IMR-90 (cell line): ENCODE measurements at regions not wholly inside any gene's neighbourhood (a gene's known extent, or its start where the extent isn't known, plus 50 kb on each side); places are given as distances from the start of the nearest gene placed in this dataset.

Experiments
- ATAC-seq: fragments of 200-7000 bp; cut with Tn5 transposase; 2 replicates; pipeline ENCODE4 v1.9.1; 2020; ENCODE audit warnings: low read depth, mild to moderate bottlenecking, moderate library complexity
- BruUV-seq: library from RNA; stranded (reverse); fragments of 400-500 nt; replicated peaks from 2 replicates; lab custom pipeline; 2021; lab: Mats Ljungman, UMichigan
- CTCF ChIA-PET: fragments of 300-600 bp; formaldehyde crosslinking; extraction: SDS; loops from one replicate; lab custom pipeline; 2021; ENCODE audit warnings: antibody characterized with exemption; lab: Yijun Ruan, JAX
- POLR2A ChIA-PET: fragments of 300-600 bp; sonication (Branson Sonifier 250); formaldehyde crosslinking; loops from one replicate; lab custom pipeline; 2022; ENCODE audit warnings: antibody characterized with exemption; ENCODE audit not compliant: unreplicated experiment; lab: Charles Lee
- DNase-seq: peaks from one replicate; pipeline ENCODE4 v3.0.0; 2013
- H2AFZ ChIP-seq: replicated peaks from 2 replicates; pipeline ENCODE3; 2013; ENCODE audit warnings: low read length, mild to moderate bottlenecking; ENCODE audit not compliant: poor library complexity
- H2AK5ac ChIP-seq: 2 replicates; pipeline ENCODE4 v1.6.1; 2013; ENCODE audit warnings: low read depth, low read length, inconsistent platforms
- H2AK9ac ChIP-seq: replicated peaks from 2 replicates; pipeline ENCODE3; 2013; ENCODE audit warnings: mild to moderate bottlenecking, low read depth, low read length, moderate library complexity; ENCODE audit not compliant: poor library complexity
- H2BK120ac ChIP-seq: 2 replicates; pipeline ENCODE4 v1.6.1; 2013; ENCODE audit warnings: low read depth, low read length, inconsistent platforms
- H2BK15ac ChIP-seq: 3 replicates; pipeline ENCODE4 v1.6.1; 2013; ENCODE audit warnings: low read depth, low read length, inconsistent platforms
- H2BK20ac ChIP-seq: 2 replicates; pipeline ENCODE4 v1.6.1; 2013; ENCODE audit warnings: low read depth, mild to moderate bottlenecking, inconsistent platforms, low read length, moderate library complexity
- H2BK5ac ChIP-seq: 2 replicates; pipeline ENCODE4 v1.6.1; 2013; ENCODE audit warnings: mild to moderate bottlenecking, low read depth, low read length, inconsistent platforms; ENCODE audit not compliant: poor library complexity, severe bottlenecking
- H3K14ac ChIP-seq: replicated peaks from 2 replicates; pipeline ENCODE4 v1.6.1; 2013; ENCODE audit warnings: low read depth, low read length, inconsistent platforms
- H3K18ac ChIP-seq: 2 replicates; pipeline ENCODE4 v1.6.1; 2013; ENCODE audit warnings: low read depth, low read length, control low read depth
- H3K23ac ChIP-seq: 2 replicates; pipeline ENCODE4 v1.6.1; 2013; ENCODE audit warnings: low read depth, low read length, inconsistent platforms
- H3K27ac ChIP-seq: 2 replicates; pipeline ENCODE4 v1.5.1; 2013; ENCODE audit warnings: mild to moderate bottlenecking, control low read depth, low read length; ENCODE audit not compliant: insufficient read depth
- H3K27me3 ChIP-seq: 2 replicates; pipeline ENCODE4 v1.6.1; 2013; ENCODE audit warnings: low read length; ENCODE audit not compliant: control insufficient read depth, insufficient read depth
- H3K36me3 ChIP-seq: 2 replicates; pipeline ENCODE4 v1.6.1; 2013; ENCODE audit warnings: low read length, mixed read lengths; ENCODE audit not compliant: control insufficient read depth, insufficient read depth
- H3K4ac ChIP-seq: 2 replicates; pipeline ENCODE4 v1.6.1; 2013; ENCODE audit warnings: low read depth, low read length, inconsistent platforms
- H3K4me1 ChIP-seq: 2 replicates; pipeline ENCODE4 v1.6.1; 2013; ENCODE audit warnings: low read length, mixed read lengths; ENCODE audit not compliant: control insufficient read depth, insufficient read depth
- H3K4me2 ChIP-seq: 2 replicates; pipeline ENCODE4 v1.6.1; 2013; ENCODE audit warnings: low read depth, mild to moderate bottlenecking, control low read depth, low read length, moderate library complexity
- H3K4me3 ChIP-seq: 2 replicates; pipeline ENCODE4 v1.5.1; 2013; ENCODE audit warnings: low read depth, mild to moderate bottlenecking, control low read depth, low read length, moderate library complexity; ENCODE audit not compliant: insufficient read depth
- H3K56ac ChIP-seq: 2 replicates; pipeline ENCODE4 v1.6.1; 2013; ENCODE audit warnings: low read length, inconsistent platforms; ENCODE audit not compliant: insufficient read depth; ENCODE audit errors: extremely low read depth
- H3K79me1 ChIP-seq, 2 experiments: 2 replicates each; pipeline ENCODE4 v1.6.1; 2013; ENCODE audit warnings: low read length in 2 of 2, inconsistent platforms in 1 of 2, low read depth in 1 of 2
- H3K9ac ChIP-seq: 2 replicates; pipeline ENCODE4 v1.6.1; 2013; ENCODE audit warnings: low read depth, low read length, control low read depth
- H3K9me1 ChIP-seq: 2 replicates; pipeline ENCODE4 v1.6.1; 2013; ENCODE audit warnings: low read length, inconsistent platforms; ENCODE audit not compliant: insufficient read depth
- H3K9me3 ChIP-seq: 2 replicates; pipeline ENCODE4 v1.6.1; 2013; ENCODE audit warnings: low read length; ENCODE audit not compliant: control insufficient read depth, insufficient read depth
- H4K20me1 ChIP-seq: 2 replicates; pipeline ENCODE4 v1.6.1; 2013; ENCODE audit warnings: low read length, inconsistent platforms; ENCODE audit not compliant: insufficient read depth
- H4K5ac ChIP-seq: 2 replicates; pipeline ENCODE4 v1.6.1; 2013; ENCODE audit warnings: mild to moderate bottlenecking, low read depth, low read length, control low read depth
- H4K8ac ChIP-seq, 2 experiments: 2 replicates each; pipeline ENCODE4 v1.6.1; 2013; ENCODE audit warnings: low read depth in 2 of 2, low read length in 2 of 2, control low read depth in 1 of 2, inconsistent platforms in 1 of 2
- H4K91ac ChIP-seq: 2 replicates; pipeline ENCODE4 v1.6.1; 2013; ENCODE audit warnings: low read depth, low read length, inconsistent platforms; ENCODE audit not compliant: insufficient read depth
- BHLHE40 ChIP-seq: fragments of 150-350 bp; IDR thresholded peaks from 2 replicates; pipeline ENCODE4 v1.6.1; 2016; ENCODE audit warnings: mild to moderate bottlenecking, low read depth, low read length
- CEBPB ChIP-seq: IDR thresholded peaks from 2 replicates; pipeline ENCODE4 v1.6.1; 2012; ENCODE audit warnings: low read depth, low read length, improper control_type of control experiment
- CHD1 ChIP-seq: IDR thresholded peaks from 2 replicates; pipeline ENCODE4 v1.6.1; 2012; ENCODE audit warnings: low read depth, low read length, improper control_type of control experiment
- CTCF ChIP-seq: conservative IDR thresholded peaks from 2 replicates; pipeline ENCODE4 v1.5.1; 2012; ENCODE audit warnings: mild to moderate bottlenecking, low read depth, low read length, improper control_type of control experiment
- ELK1 ChIP-seq: fragments of 150-350 bp; IDR thresholded peaks from 2 replicates; pipeline ENCODE4 v1.6.1; 2016; ENCODE audit warnings: low read depth, mild to moderate bottlenecking, low read length, moderate library complexity, borderline replicate concordance
- FOS ChIP-seq: fragments of 150-350 bp; IDR thresholded peaks from 2 replicates; pipeline ENCODE4 v1.6.1; 2016; ENCODE audit warnings: low read depth, low read length
- MAFK ChIP-seq: IDR thresholded peaks from 2 replicates; pipeline ENCODE4 v1.6.1; 2012; ENCODE audit warnings: low read depth, low read length, improper control_type of control experiment
- MAZ ChIP-seq: IDR thresholded peaks from 2 replicates; pipeline ENCODE4 v1.6.1; 2012; ENCODE audit warnings: low read depth, mild to moderate bottlenecking, low read length, improper control_type of control experiment, moderate library complexity, borderline replicate concordance
- MXI1 ChIP-seq: IDR thresholded peaks from 2 replicates; pipeline ENCODE4 v1.6.1; 2012; ENCODE audit warnings: low read depth, mild to moderate bottlenecking, low read length, moderate library complexity, borderline replicate concordance
- NFE2L2 ChIP-seq: fragments of 150-350 bp; IDR thresholded peaks from 2 replicates; pipeline ENCODE4 v1.6.1; 2016; ENCODE audit warnings: low read depth, mild to moderate bottlenecking, low read length
- POLR2A ChIP-seq: IDR thresholded peaks from 2 replicates; pipeline ENCODE4 v1.6.1; 2012; ENCODE audit warnings: mild to moderate bottlenecking, low read depth, low read length
- RAD21 ChIP-seq: IDR thresholded peaks from 2 replicates; pipeline ENCODE4 v1.6.1; 2012; ENCODE audit warnings: low read length, improper control_type of control experiment
- SMC3 ChIP-seq: fragments of 150-350 bp; IDR thresholded peaks from 2 replicates; pipeline ENCODE4 v1.6.1; 2016; ENCODE audit warnings: low read depth, mild to moderate bottlenecking, antibody characterized with exemption, low read length, moderate library complexity
- WGBS, 2 experiments: methylation state at CpG; one replicate each; pipeline versions ENCODE4 v1.1.5 to v1.1.7; 2013; ENCODE audit warnings: missing lambda C conversion rate in 2 of 2; ENCODE audit not compliant: insufficient read length in 1 of 2; ENCODE audit errors: extremely low coverage in 2 of 2; 5-methylcytosine and 5-hydroxymethylcytosine counted together
- dilution Hi-C: fragments of 300-500 bp; cut with HindIII; formaldehyde crosslinking; loops from one replicate; pipeline ENCODE4 v1.14.3; 2018; ENCODE audit warnings: low sequenced_read_pairs; ENCODE audit not compliant: unreplicated experiment
- in situ Hi-C: fragments of 300-500 bp; cut with MboI; formaldehyde crosslinking; loops from 3 replicates; pipeline ENCODE4 v1.14.3; 2019; ENCODE audit warnings: low sequenced_read_pairs, inconsistent platforms, mixed read lengths
- intact Hi-C: fragments of 100-400 bp; cut with micrococcal nuclease; formaldehyde crosslinking; loops from 2 replicates; pipeline ENCODE4 v1.10.0; 2022

DNA sequence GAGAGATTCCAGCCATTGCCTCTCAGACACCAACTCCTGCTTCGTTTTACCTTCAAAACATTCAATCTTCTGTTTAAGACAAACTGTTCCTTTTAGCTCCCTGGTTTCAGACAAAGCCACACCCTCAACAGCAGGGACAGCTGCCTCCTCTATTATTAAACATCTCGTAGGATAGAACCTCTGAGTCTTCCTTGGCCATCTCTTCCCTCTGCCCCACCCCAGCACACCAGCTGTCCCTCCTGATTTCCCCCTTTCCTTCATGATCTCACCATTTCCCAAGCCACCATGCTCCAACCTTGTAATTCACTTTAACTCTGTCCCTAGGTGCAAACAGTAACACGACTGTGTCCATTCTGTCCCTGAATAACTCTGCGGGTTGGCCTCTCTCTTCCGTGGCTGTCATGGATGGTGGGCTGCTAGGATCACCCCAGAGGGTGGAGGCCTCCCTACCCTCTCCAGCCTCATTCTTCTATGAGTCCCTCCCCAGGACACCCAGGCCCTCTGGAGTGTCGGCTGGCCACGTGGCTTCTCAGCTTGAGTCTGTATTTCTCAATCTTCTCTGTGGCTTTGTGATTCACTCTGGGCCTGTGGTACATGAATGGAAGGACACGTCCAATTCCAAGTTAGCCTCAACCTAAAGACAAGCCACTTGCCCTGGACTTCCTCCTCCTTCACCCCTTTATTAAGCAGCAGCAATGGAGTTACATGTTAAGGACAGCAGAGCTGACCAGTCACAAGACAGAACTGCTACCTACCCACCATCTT is 349.9 kb downstream of the FBXW7 start:
- DNase-seq (no peak), ATAC-seq (no peak)
- Histone ChIP-seq H4K8ac (no peak overlapping the region), H3K9me1 (no peaks in the 10 kb centered on the region), H3K79me1 (no peaks in the 10 kb centered on the region), H3K23ac (no peak overlapping the region), H3K14ac (no peak overlapping the region), H3K4me3 (no peak overlapping the region), H2AK9ac (no peak overlapping the region), H4K91ac (no peak overlapping the region), H3K56ac (no peak overlapping the region), H3K18ac (no peak overlapping the region), H3K9ac (no peak overlapping the region), H2BK20ac (no peak overlapping the region), H2BK15ac (no peak overlapping the region), H3K27ac (no peak overlapping the region), H3K9me3 (no peaks in the 10 kb centered on the region), H4K20me1 (no peaks in the 10 kb centered on the region), H3K4ac (no peak overlapping the region), H2AFZ (no peak overlapping the region), H2BK120ac (no peak overlapping the region), H2BK5ac (no peak overlapping the region), H3K4me2 (no peak overlapping the region), H3K27me3 (peaks cover 2% of the 10 kb centered on the region; the same call in 1 of the 2 replicates), H3K36me3 (no peaks in the 10 kb centered on the region), H2AK5ac (no peak overlapping the region), H4K5ac (no peak overlapping the region), H3K4me1 (no peaks in the 10 kb centered on the region)
- in situ Hi-C loops (no loop called here), dilution Hi-C loops (no loop called here), intact Hi-C loops (no loop called here)
- TF ChIP-seq FOS (no peak), SMC3 (no peak), NFE2L2 (no peak), MXI1 (no peak), RAD21 (no peak), CHD1 (no peak), MAFK (no peak), MAZ (no peak), ELK1 (no peak), CTCF (no peak), BHLHE40 (no peak), POLR2A (no peak), CEBPB (no peak)
- 29% methylated on average over 1 of the region's 8 CpGs; no CpG with 5 or more reads in 1 of the 2 experiments for WGBS, 2 experiments
- POLR2A ChIA-PET, result no interaction called here
- CTCF ChIA-PET, result no interaction called here
- BruUV-seq, result no TSS peak
